PC-3 (cell line): ENCODE measurements at regions not wholly inside any gene's neighbourhood (a gene's known extent, or its start where the extent isn't known, plus 50 kb on each side); places are given as distances from the start of the nearest gene placed in this dataset.
"Not testable (repeated sequence)": the region's sequence is repeated elsewhere in the genome, so short reads cannot be mapped to it uniquely, and the experiment has no call there.

Experiments
- ATAC-seq: fragments of 200-7000 bp; cut with Tn5 transposase; 2 replicates; pipeline ENCODE4 v1.9.1; 2020; ENCODE audit warnings: mild to moderate bottlenecking, moderate library complexity
- BruUV-seq: library from RNA; stranded (reverse); fragments of 400-500 nt; replicated peaks from 2 replicates; lab custom pipeline; 2021; lab: Mats Ljungman, UMichigan
- CTCF ChIA-PET: fragments of 300-600 bp; sonication (Branson Sonifier 250); formaldehyde crosslinking; loops from one replicate; lab custom pipeline; 2022; ENCODE audit warnings: antibody characterized with exemption; lab: Charles Lee
- POLR2A ChIA-PET: fragments of 300-600 bp; sonication (Branson Sonifier 250); formaldehyde crosslinking; loops from one replicate; lab custom pipeline; 2022; ENCODE audit warnings: antibody characterized with exemption; ENCODE audit not compliant: unreplicated experiment; lab: Charles Lee
- DNase-seq: peaks from one replicate; pipeline ENCODE4 v3.0.0-alpha.2; 2015
- H2AFZ ChIP-seq: fragments of 300-600 bp; sonication (generic); 2 replicates; pipeline ENCODE4 v1.6.0; 2016; ENCODE audit warnings: antibody characterized with exemption, low read length
- H3F3A ChIP-seq: fragments of 300-600 bp; sonication (generic); one replicate; pipeline ENCODE4 v1.6.0; 2017; ENCODE audit warnings: antibody characterized with exemption, low read length, control low read depth, mild to moderate bottlenecking; ENCODE audit not compliant: unreplicated experiment
- H3K27ac ChIP-seq: fragments of 300-600 bp; sonication (generic); 2 replicates; pipeline ENCODE4 v1.5.1; 2016; ENCODE audit warnings: mild to moderate bottlenecking, low read length
- H3K27me3 ChIP-seq: fragments of 300-600 bp; sonication (generic); 2 replicates; pipeline ENCODE4 v1.6.1; 2016; ENCODE audit warnings: low read length, mixed read lengths
- H3K36me3 ChIP-seq: fragments of 300-600 bp; sonication (generic); 2 replicates; pipeline ENCODE4 v1.6.1; 2016; ENCODE audit warnings: low read depth, mixed run types, low read length, mixed read lengths
- H3K4me1 ChIP-seq: fragments of 300-600 bp; sonication (generic); 2 replicates; pipeline ENCODE4 v1.5.1; 2016; ENCODE audit warnings: low read length; ENCODE audit not compliant: insufficient read depth
- H3K4me2 ChIP-seq: fragments of 300-600 bp; sonication (generic); 2 replicates; pipeline ENCODE4 v1.6.0; 2016; ENCODE audit warnings: low read length
- H3K4me3 ChIP-seq: fragments of 300-600 bp; sonication (generic); 2 replicates; pipeline ENCODE4 v1.5.1; 2016; ENCODE audit warnings: mild to moderate bottlenecking, low read length, mixed read lengths
- H3K79me2 ChIP-seq: fragments of 300-600 bp; sonication (generic); 2 replicates; pipeline ENCODE4 v1.6.1; 2017; ENCODE audit warnings: low read length, mixed read lengths
- H3K9ac ChIP-seq: fragments of 300-600 bp; sonication (generic); 2 replicates; pipeline ENCODE4 v1.6.0; 2016; ENCODE audit warnings: mild to moderate bottlenecking, low read length
- H3K9me2 ChIP-seq: fragments of 300-600 bp; sonication (generic); replicated peaks from 2 replicates; pipeline ENCODE4 v1.6.1; 2016; ENCODE audit warnings: mixed run types, low read length, mixed read lengths
- H3K9me3 ChIP-seq: fragments of 300-600 bp; sonication (generic); 2 replicates; pipeline ENCODE4 v1.6.1; 2016; ENCODE audit warnings: low read length, mixed read lengths
- H4K20me1 ChIP-seq: fragments of 300-600 bp; sonication (generic); 2 replicates; pipeline ENCODE4 v1.6.1; 2016; ENCODE audit warnings: low read length, mixed read lengths
- EZH2 ChIP-seq: fragments of 300-600 bp; sonication (generic); IDR thresholded peaks from one replicate; pipeline ENCODE4 v1.6.1; 2017; ENCODE audit warnings: antibody characterized with exemption, mild to moderate bottlenecking, low read length; ENCODE audit not compliant: unreplicated experiment
- EZH2phosphoT487 ChIP-seq: fragments of 300-600 bp; sonication (generic); IDR thresholded peaks from 2 replicates; pipeline ENCODE4 v1.6.1; 2018; ENCODE audit warnings: mild to moderate bottlenecking, antibody characterized with exemption, low read length, borderline replicate concordance
- intact Hi-C: fragments of 100-400 bp; cut with micrococcal nuclease; formaldehyde crosslinking; loops from 2 replicates; pipeline ENCODE4 v1.9.0; 2023
- TF ChIP-seq, protein P1 (sequence below): fragments of 300-600 bp; sonication (generic); conservative IDR thresholded peaks from 2 replicates; pipeline ENCODE4 v1.5.1; 2017; ENCODE audit warnings: antibody characterized with exemption, low read depth, mild to moderate bottlenecking, low read length

DNA sequence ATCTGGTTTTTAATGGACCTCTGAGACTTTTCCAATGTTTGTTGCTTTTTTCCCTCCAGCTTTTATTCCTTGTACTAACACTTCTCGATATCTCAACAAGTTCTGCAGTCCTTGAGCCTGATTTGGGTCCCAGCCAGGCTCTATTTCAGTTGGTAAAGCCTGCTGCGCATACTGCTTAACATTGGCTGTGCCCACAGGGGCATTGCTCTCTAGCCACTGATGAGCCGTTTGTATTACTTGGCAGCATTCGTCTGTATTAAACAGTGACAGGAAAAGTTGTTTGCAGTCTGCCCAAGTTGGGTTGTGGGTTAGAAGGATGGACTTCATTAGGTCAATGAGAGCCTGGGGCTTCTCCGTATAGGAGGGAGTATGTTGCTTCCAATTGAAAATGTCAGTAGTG, 59.6 kb upstream of the XAGE1B start:
- intact Hi-C loops = no loop called here
- Histone ChIP-seq H3K36me3 (no peaks in the 10 kb centered on the region), H3K79me2 (no peaks in the 10 kb centered on the region), H3K4me1 (no peaks in the 10 kb centered on the region; the same call in 1 of the 2 replicates), H3K4me3 (no peak overlapping the region), H3K9me3 (no peaks in the 10 kb centered on the region), H4K20me1 (no peaks in the 10 kb centered on the region), H3K27ac (no peak overlapping the region), H3K4me2 (no peak overlapping the region), H3K9me2 (no peaks in the 10 kb centered on the region), H3K27me3 (peaks cover 25% of the 10 kb centered on the region), H3K9ac (no peak overlapping the region), H2AFZ (no peak overlapping the region), H3F3A (no peaks in the 10 kb centered on the region)
- no peak for TF ChIP-seq EZH2
- no peak for TF ChIP-seq EZH2phosphoT487
- TF ChIP-seq, protein P1, sequence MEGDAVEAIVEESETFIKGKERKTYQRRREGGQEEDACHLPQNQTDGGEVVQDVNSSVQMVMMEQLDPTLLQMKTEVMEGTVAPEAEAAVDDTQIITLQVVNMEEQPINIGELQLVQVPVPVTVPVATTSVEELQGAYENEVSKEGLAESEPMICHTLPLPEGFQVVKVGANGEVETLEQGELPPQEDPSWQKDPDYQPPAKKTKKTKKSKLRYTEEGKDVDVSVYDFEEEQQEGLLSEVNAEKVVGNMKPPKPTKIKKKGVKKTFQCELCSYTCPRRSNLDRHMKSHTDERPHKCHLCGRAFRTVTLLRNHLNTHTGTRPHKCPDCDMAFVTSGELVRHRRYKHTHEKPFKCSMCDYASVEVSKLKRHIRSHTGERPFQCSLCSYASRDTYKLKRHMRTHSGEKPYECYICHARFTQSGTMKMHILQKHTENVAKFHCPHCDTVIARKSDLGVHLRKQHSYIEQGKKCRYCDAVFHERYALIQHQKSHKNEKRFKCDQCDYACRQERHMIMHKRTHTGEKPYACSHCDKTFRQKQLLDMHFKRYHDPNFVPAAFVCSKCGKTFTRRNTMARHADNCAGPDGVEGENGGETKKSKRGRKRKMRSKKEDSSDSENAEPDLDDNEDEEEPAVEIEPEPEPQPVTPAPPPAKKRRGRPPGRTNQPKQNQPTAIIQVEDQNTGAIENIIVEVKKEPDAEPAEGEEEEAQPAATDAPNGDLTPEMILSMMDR = no peak
- ChIA-PET POLR2A (no interaction called here), CTCF (no interaction called here)
- BruUV-seq = no TSS peak
- DNase-seq (no peak), ATAC-seq (no peak)

DNA sequence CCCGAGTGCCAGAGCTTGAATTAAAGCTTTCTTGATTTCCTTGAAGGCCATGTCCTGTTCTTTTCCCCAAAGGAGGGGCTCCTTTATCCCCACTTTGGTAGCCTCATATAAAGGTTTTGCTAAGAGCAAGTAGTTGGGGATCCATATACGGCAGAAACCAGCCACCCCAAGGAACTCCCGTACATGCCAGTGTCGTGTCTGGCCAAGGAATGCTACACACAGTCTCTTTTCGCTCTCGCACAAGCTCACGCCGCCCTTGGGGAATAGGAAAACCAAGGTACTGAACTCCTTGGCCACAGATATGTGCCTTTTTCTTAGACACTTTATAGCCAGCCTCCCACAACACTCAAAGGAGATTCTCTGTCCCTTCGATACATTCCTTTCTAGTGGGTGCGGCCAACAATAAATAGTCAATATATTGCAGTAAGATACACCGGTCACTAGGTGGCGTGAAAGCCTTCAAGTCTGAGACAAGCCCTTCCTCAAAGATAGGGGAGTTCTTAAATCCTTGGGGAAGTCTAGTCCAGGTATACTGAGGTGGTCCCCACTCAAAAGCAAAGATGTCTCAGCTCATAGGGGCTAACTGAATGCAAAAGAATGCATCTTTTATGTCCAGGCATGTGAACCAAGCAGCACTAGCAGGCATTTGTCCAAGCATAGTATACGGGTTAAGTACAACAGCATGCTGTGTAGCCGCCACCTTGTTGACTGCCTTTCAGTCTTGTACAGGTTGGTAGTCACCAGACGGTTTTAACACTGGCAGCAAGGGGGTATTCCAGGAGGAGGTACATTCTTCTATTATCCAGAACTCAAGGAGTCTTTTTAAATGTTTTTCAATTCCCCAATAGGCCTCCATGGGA, 57.8 kb upstream of the XAGE1B start:
- ATAC-seq (peak; percentile 76), DNase-seq (peak; percentile 65)
- Histone ChIP-seq H2AFZ (no peak overlapping the region), H3K9me3 (no peaks in the 10 kb centered on the region), H3K36me3 (no peaks in the 10 kb centered on the region), H3K9ac (no peak overlapping the region), H3K4me3 (no peak overlapping the region; the same call in 1 of the 2 replicates), H3K27ac (no peak overlapping the region), H3K9me2 (no peaks in the 10 kb centered on the region), H3F3A (no peaks in the 10 kb centered on the region), H3K4me1 (no peaks in the 10 kb centered on the region; the same call in 1 of the 2 replicates), H3K79me2 (no peaks in the 10 kb centered on the region), H4K20me1 (no peaks in the 10 kb centered on the region), H3K27me3 (peaks cover 40% of the 10 kb centered on the region), H3K4me2 (peak overlapping the region; percentile 66; the same call in 1 of the 2 replicates)
- TF ChIP-seq, protein P1 = peak; percentile 74
- TF ChIP-seq EZH2 = no peak
- no TSS peak for BruUV-seq
- intact Hi-C loops = no loop called here
- ChIA-PET CTCF (no interaction called here), POLR2A (no interaction called here)

DNA sequence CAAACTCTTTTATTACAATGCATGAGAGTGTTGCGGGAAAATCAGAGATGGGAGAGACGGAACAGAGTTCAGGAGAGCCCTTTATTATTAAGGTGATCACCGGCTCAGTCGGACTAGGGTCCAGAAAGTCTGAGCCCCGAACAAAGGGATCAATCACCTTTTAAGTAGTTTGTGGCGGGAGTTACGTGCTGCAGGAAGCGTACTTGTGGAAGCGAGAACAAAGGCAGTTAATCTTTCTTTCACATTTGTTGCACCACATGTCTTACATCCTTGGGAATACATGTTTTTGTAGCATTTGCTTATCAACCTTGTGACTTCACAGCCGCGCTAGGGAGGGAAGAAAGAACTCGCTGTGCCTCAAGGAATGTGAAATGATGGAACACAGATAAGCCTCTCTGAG, 51.3 kb upstream of the XAGE1B start:
- H3K36me3 ChIP-seq, H3K79me2 ChIP-seq, ATAC-seq, DNase-seq, H3K4me1 ChIP-seq, intact Hi-C loops, H3K4me3 ChIP-seq, H3K9ac ChIP-seq, H3K4me2 ChIP-seq, BruUV-seq, H3K9me2 ChIP-seq, H3K27ac ChIP-seq, POLR2A ChIA-PET, H2AFZ ChIP-seq, H3F3A ChIP-seq, H3K9me3 ChIP-seq, H4K20me1 ChIP-seq, CTCF ChIA-PET: not testable (repeated sequence)
- peaks cover 50% of the 10 kb centered on the region for H3K27me3 ChIP-seq
